HG03159 (cell line): ENCODE measurements at regions not wholly inside any gene's neighbourhood (a gene's known extent, or its start where the extent isn't known, plus 50 kb on each side); places are given as distances from the start of the nearest gene placed in this dataset.

Experiments used
- ATAC-seq: cut with Tn5 transposase; IDR thresholded peaks from one replicate; pipeline ENCODE4 v1.9.1; 2021; ENCODE audit warnings: mild to moderate bottlenecking, moderate library complexity; ENCODE audit not compliant: unreplicated experiment

GRCh38 chr14:97246648-97247047, 449.5 kb downstream of the VRK1 start:
- ATAC-seq: no peak

- no peak for ATAC-seq
Measured at GRCh38 chr14:97248973-97249372, 451.8 kb downstream of the VRK1 start.

DNA sequence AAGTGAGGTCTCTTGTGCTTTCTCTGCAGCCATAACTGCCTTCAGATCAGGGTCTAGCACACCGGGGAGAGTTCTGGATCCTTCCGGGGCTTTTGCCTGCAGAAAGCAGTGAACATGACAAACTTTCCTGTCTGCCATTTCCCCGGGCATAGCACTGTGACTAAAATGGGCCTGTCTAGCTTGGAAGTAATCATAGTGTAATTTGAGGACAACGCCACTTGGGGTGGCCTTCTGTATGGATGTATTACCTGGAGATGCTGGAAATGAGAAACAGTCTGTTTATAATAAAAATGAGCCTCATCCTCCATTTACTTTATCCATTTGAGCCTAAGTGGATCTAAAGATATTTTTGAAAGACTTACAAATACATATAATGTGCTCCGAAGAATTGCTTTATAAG, 453.7 kb downstream of the VRK1 start:
- no peak for ATAC-seq

DNA sequence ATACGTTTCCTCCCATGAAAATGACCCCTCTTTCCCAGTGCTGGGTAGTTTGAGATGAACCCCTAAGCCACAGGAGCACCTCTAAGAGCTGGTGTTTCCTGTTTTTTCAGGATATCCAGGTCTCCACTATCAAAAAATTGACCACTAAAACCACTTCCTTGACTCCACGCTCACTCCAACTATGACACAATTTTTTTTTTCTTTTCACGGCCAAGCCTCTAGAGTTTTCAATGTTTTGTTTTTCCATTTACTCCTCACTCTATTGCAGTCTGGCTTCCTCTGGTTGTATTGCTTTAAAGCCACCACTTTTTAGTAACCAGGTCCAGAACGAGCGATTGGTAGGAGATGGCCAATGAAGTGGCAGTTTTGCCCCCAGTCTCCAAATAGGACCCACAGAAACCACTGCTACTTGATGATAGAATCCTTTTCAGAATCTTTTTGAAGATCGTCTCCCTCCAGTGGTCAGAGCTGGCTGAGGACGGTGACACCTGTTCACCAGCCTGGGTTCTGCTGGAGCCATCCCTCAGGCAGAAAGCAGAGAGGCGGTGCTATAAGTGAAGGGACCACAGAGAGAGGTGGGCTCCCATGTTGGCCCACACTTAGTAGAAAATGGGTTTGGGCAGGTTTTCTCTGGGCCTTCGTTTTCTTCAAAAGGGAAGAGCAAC, 454.4 kb downstream of the VRK1 start:
- no peak for ATAC-seq

- no peak for ATAC-seq
Measured at GRCh38 chr14:97253756-97254155, 456.6 kb downstream of the VRK1 start.

DNA sequence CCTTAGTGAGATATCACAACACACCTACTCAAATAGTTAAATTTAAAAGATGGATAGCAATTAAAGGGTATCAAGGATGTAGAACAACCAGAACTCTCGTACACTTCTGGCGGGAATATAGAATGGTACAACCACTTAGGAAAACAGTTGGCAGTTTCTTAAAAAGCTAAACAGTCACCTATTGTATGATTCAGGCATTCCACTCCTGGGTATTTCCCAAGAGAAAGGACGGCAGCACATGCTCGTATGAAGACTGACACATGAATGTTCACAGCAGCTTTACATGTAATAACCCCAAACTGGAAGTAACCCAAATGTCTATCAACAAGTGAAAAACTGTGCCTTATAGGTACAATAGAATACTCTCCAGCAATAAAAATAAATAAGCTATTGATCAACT, 465.2 kb downstream of the VRK1 start:
- no peak for ATAC-seq

DNA sequence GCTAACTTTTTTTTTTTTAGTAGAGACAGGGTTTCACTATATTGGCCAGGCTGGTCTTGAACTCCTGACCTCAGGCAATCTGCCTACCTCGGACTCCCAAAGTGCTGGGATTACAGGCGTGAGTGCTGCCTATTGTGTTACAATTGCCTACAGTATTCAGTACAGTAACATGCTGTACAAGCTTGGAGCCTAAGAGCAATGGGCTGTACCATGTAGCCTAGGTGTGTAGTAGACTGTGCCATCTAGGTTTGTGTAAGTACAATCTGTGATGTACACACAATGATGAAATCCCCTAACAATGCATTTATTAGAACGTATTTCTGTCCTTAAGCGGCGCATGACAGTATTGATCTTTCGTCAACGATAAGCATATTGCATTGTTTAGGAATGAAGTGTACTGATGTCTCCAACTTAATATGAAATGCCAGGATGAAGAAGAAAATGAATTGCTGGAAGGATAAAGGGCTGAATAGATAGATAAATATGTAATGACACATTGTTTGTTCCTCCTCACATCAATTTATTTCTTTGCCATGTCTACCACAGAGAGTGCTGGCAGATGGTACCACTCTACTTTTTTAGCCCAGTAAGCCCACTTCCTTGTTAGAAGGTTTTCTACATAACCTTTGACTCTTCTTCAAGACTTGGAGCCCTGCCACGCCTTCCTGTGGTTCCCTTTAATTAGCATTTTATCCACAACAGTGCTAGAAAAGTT, 467.5 kb downstream of the VRK1 start:
- no peak for ATAC-seq

- ATAC-seq: no peak
Measured at GRCh38 chr14:97266653-97267052, 469.5 kb downstream of the VRK1 start.

- ATAC-seq: no peak
Measured at GRCh38 chr14:97267509-97267908, 470.3 kb downstream of the VRK1 start.

DNA sequence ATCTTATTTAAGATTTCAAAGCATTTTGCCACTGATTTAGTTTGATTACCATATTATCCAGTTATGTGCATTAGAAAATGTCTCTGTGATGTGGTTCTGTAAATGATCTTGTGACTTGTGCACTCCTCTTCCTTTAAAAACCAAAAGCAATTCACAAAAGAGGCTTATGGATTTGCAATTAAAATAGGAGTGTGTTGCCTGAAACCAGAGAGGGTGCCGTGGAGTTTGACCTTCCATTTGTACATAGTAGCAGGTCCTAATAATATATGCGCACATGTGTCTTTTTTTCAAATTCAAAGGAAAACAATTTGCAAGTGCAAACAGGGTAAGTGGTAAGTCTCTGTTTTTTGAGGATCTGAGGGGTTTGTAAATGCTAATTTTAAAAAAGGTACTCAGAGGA, 470.9 kb downstream of the VRK1 start:
- ATAC-seq: no peak

- ATAC-seq: no peak
Measured at GRCh38 chr14:97270308-97270707, 473.1 kb downstream of the VRK1 start.

DNA sequence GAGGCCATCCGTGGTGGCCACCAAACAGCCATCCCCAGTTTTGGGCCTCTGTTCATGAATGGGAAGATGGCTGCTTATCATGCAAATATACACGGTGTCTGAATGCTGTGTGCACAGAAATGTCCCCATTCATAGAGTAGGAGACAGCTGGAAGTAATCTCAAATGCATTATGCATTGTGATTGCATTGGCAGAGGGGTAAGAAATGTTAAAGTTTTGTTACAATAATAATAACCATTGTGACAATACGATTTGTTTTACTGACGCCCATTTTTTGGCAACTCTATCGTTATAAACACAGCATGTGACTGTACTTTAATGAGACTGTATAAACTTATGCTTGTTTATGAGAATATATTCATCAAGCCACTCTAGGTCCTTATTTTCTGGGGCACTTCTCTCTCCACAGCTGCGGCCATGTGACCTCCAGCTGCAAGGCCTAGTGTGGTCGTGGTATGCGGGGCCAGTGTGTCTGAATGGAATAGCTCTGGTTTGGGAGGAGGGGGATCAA, 474.3 kb downstream of the VRK1 start:
- ATAC-seq: no peak

- ATAC-seq: no peak
Measured at GRCh38 chr14:97273540-97273939, 476.4 kb downstream of the VRK1 start.

DNA sequence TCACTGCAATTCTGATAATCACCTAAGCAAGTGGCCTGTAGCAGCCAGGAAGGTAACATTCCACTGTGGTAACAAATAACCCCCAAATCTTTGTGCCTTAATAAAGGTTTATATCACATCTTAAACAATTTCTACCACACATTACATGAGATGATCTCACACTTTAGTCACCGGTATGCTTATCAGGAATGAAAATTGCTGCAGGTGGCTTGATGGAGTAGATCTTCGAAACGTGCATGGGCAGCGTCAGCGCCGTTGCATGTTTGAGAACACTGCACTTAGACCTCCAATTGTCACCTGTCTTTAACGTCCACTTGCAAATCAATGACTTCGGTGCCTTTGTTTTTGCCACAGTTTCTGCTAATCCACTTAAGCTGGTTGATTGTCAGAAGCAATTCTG, 477.4 kb downstream of the VRK1 start:
- no peak for ATAC-seq

DNA sequence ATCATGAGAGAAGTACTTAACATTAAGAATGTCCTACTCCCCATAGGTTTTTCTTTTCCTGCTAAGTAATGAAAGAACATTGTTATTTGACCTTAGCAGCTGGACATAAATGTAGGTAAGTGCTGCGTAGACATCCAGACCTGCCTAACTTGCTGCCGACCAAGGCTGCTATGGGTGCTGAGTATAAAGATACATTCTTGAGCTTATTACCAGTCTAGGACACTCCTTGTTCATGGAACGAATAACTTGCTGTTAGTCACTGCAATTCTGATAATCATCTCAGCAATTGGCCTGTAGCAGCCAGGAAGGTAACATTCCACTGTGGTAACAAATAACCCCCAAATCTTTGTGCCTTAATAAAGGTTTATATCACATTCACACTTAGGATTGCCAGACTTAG, 478.1 kb downstream of the VRK1 start:
- ATAC-seq: no peak

- ATAC-seq: no peak
Measured at GRCh38 chr14:97276573-97276972, 479.4 kb downstream of the VRK1 start.

DNA sequence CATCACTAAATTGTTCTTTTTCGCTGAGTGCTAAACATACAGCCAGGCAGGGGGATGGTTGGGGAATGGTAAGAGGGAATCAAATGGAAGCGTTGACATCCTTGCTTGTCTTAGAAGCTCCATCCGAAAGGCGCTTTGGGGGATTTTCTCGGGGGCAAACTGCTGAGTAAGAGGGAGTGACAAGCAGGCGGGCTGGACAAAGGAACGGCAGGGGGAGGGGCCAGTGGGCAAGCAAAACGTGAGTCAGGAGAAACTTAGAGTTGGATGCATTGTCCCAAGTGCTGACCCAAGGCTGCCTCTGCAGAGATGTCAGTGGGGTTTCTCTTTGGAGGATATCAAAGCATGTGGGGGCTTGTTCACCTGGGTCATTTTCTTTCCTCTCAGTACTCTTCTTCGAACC, 480.5 kb downstream of the VRK1 start:
- ATAC-seq: no peak

DNA sequence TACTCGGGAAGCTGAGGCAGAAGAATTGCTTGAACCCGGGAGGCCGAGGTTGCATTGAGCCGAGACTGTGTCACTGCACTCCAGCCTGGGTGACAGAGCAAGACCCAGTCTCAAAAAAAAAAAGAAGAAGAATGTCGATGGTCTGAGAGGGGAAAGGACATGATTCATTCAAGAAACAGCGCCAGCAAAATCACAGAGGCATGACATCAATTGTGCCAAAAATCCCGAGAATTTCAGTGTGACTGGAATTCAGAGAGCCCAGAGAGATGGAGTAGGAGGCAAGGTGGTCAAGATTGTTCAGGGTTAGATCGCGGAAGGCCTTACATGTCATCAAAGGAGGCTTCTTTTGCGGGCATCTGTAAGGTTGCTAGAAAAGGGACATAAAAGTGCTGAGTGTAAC, 483.3 kb downstream of the VRK1 start:
- ATAC-seq: no peak

DNA sequence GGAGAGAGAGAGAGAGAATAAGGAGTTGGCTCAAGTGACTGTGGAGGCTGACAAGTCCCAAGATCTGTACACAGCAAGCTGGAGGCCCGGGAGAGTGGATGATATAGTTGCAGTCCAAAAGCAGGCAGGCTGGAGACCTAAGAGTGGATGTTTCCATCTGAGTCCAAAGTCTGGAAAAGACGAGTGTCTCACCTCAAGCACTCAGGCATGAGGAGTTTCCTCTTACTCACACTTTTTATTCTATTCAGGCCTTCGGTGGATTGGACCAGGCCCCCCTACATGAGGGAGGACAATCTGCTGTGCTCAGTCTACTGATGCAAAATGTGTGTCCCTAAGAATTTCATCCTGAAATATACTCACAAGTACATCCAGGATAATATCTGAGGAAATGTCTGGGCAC, 484.6 kb downstream of the VRK1 start:
- no peak for ATAC-seq

DNA sequence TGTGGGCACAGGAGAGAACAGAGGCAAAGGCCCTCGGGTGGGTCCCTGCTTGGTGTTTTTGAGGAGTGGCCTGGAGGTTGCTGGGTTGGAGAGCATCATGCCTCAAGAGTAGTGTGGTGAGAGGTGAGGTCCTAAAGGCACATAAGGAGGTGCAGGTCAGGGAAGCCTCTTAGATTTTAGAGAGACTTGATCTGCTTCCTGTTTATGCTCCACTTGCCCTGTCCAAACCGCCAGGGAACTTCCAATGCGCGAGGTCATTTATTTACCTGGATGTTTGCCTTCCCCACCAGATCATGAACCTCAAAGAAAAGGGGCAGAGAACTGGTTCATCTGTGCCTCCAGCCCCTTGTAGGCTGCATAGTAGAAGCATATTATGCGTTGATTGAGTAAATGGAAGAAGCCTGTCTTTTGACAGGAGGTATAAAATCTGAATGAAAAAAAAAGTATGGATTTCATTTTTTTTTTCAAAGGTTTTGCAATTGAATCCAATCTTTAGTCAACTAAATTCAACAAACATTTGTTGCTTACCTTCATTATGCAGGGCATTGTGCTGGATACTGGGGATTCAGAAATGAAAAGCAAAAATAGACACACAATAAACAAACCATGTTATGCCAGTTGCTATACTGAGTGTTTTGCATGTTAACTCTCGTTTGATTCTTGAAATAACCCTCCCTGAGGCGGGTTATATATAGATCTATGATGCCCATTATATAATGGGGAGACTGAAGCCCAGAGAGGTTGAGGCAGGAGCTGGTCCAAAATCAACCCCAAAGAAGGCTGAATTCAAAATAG, 485.2 kb downstream of the VRK1 start:
- no peak for ATAC-seq

DNA sequence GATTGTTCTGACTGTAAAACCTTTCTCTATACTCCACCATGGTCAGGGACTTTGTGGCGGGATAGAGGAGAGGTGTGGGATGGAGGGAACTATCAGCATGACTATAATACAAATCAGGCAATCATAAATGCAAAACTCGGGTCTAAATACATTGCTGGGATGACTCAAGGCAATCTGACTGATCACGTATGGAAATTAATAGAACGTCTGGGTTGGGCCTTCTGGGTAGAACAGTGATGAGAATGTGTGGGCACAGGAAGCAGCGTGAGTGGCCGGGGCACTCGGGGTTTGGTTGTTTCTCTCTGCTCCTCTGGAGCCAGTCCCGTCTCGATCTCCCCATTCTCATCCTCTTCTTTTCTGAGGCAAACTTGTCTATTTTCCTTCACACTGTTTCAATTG, 485.8 kb downstream of the VRK1 start:
- no peak for ATAC-seq

GRCh38 chr14:97283426-97283825, 486.2 kb downstream of the VRK1 start:
- no peak for ATAC-seq
